ENCODE measurements at regions not wholly inside any gene's neighbourhood (a gene's known extent, or its start where the extent isn't known, plus 50 kb on each side); places are given as distances from the start of the nearest gene placed in this dataset.

DNA sequence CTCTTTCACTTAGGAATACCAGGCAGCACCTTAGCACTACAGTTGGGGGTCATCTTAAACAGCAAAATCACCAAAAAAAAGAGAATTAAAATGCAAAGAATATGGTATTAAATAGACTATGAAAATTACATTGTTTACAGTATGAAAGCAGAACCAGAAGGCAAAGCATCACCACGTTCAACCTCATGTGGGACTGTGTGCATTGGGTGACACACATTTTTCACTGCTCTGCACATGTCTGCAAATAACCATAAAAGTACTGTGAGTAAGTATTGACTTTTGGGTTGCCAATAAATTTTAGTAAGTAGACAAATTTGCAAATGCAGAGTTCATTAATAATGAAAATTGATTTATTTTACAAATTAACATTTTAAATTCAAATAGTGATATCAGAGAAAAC is 232.1 kb upstream of the ZWINT start:
- CTCF ChIA-PET: no interaction called here
- POLR2A ChIA-PET (ENCODE audit: low non-redundant PET): no interaction called here
- no peak for DNase-seq (ENCODE audit: low spot score)
- TF ChIP-seq, protein P1, sequence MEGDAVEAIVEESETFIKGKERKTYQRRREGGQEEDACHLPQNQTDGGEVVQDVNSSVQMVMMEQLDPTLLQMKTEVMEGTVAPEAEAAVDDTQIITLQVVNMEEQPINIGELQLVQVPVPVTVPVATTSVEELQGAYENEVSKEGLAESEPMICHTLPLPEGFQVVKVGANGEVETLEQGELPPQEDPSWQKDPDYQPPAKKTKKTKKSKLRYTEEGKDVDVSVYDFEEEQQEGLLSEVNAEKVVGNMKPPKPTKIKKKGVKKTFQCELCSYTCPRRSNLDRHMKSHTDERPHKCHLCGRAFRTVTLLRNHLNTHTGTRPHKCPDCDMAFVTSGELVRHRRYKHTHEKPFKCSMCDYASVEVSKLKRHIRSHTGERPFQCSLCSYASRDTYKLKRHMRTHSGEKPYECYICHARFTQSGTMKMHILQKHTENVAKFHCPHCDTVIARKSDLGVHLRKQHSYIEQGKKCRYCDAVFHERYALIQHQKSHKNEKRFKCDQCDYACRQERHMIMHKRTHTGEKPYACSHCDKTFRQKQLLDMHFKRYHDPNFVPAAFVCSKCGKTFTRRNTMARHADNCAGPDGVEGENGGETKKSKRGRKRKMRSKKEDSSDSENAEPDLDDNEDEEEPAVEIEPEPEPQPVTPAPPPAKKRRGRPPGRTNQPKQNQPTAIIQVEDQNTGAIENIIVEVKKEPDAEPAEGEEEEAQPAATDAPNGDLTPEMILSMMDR (conservative IDR thresholded peaks at IDR 0.05; ENCODE audit: low read depth): no peak
- H3K27ac ChIP-seq: no peak overlapping the region

DNA sequence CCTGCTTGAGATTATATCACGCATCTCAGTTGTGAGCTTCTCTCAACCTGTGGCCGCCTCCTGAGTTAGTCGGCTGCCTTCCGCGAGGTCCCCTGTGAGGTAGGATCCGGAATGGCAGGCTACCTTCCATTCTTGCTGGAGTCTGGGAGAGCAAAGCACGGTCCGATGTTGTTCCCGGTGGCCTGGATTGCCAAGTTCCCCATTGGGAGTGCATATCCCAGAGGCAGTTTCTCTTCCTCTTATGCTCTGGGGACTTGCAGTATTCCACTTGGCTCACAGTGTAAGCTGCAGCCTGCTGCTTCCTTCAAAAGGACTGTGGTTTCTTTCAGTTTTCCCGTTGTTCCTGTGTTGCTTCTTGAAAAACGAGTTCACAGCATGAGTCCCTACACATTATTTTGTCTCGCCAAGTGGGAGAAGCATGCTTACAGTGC is 225.4 kb upstream of the ZWINT start:
- TF ChIP-seq, protein P1 (conservative IDR thresholded peaks at IDR 0.05; ENCODE audit: low read depth): no peak
- CTCF ChIA-PET: no interaction called here
- DNase-seq (ENCODE audit: low spot score): no peak
- no peak overlapping the region for H3K27ac ChIP-seq
- POLR2A ChIA-PET (ENCODE audit: low non-redundant PET): no interaction called here

DNA sequence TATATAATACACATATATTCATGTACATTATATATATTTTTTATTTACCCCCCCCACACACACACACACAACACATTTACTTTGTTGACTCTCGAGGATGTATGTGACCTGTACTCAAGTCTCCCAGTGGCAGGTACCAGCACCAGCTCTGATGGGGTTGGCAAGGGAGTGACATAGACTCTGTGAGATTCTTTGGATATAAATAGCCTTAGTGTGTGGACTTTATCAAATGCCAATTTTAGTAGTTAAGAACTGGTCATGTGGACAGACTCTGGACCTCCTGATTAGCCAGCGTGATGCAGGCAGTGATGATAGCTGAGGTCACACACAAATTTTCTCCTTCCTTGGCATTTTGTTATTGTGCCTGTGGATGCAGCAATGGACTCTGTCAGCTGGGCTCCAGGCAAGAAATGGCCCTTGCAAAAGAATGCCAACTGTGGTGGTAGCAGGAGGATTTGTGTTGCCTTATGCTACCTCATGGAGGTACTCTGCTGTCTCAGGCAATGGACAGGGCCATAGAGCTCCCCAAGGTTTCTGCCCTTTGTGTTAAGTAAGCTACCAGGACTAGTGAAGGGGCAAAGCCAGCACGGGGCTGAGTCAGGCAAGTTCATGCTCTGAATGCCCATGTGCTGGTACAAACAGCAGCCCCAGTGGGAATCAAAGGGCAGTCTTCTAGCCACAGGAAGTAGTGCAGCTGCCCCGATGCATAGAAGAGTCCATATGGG is 224.6 kb upstream of the ZWINT start:
- TF ChIP-seq, protein P1 (conservative IDR thresholded peaks at IDR 0.05; ENCODE audit: low read depth): no peak
- POLR2A ChIA-PET (ENCODE audit: low non-redundant PET): no interaction called here
- DNase-seq (ENCODE audit: low spot score): no peak
- CTCF ChIA-PET: no interaction called here
- no peak overlapping the region for H3K27ac ChIP-seq

DNA sequence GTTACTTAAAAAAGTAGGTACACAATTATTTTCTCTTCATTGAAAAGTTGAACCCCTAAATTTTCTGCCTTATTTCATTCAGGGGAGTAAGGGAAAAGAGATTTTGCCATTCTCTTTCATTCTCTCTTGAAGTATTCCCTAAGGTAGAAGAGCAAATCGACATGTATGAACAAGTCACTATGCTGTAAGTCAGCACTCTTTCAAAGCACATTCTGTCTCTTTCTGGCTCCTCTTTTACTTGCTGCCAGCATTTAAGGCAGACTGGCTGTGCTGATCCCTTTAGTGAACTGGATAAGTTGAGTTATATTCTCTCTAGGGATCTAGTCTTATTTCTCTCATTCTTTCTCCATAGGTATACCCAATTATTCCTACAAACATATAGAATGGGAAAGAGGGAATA is 222.3 kb upstream of the ZWINT start:
- TF ChIP-seq, protein P1 (conservative IDR thresholded peaks at IDR 0.05; ENCODE audit: low read depth): no peak
- POLR2A ChIA-PET (ENCODE audit: low non-redundant PET): no interaction called here
- no peak for DNase-seq (ENCODE audit: low spot score)
- CTCF ChIA-PET: no interaction called here
- H3K27ac ChIP-seq: no peak overlapping the region

DNA sequence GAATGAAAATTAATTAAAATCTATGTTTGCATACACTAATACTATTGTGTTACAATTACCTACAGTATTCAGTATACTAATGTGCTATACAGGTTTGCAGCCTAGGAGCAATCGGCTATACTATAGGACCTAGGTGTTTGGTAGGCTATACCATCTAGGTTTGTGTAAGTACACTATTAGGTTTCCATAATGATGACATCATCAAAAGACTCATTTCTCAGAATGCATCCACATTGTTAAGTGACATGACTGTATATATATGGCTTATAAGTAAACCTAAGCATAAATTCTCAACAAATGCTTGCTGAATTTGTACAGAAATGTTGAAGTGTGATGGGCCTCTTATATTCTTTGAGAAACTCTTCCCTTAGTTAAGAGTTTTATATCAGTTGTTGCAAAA is 206.5 kb upstream of the ZWINT start:
- ChIA-PET CTCF (no interaction called here), POLR2A (ENCODE audit: low non-redundant PET) (no interaction called here)
- DNase-seq (ENCODE audit: low spot score): no peak
- TF ChIP-seq, protein P1 (conservative IDR thresholded peaks at IDR 0.05; ENCODE audit: low read depth): no peak
- no peak overlapping the region for H3K27ac ChIP-seq

DNA sequence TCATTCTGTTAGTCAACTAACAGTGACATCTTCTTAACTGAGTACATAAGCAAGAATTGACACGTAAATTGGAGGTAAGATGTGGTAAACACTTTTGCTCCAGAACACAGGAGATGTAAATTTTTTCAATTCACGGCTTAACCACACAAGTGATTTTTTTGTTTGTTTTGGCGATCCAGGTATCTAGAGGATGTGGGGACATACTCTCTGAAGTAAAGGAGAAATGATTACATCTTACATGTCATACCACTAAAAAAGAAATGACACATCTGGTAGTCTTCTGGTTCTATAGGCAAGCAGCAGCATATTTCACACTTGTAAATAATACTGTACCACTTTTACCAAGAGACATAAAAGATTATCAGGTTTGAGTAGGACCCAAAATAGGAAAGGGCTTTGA is 200.3 kb upstream of the ZWINT start:
- TF ChIP-seq, protein P1 (conservative IDR thresholded peaks at IDR 0.05; ENCODE audit: low read depth): no peak
- ChIA-PET CTCF (no interaction called here), POLR2A (ENCODE audit: low non-redundant PET) (no interaction called here)
- no peak for DNase-seq (ENCODE audit: low spot score)
- H3K27ac ChIP-seq: no peak overlapping the region
